22Rv1 (cell line): ENCODE measurements at regions not wholly inside any gene's neighbourhood (a gene's known extent, or its start where the extent isn't known, plus 50 kb on each side); places are given as distances from the start of the nearest gene placed in this dataset.

Experiments
- H3K27ac ChIP-seq: fragments of 450-650 bp; 2 replicates; pipeline ENCODE4 v1.5.1; 2017
- ZFX ChIP-seq: fragments of 450-650 bp; IDR thresholded peaks from 2 replicates; pipeline ENCODE4 v1.6.1; 2017; ENCODE audit warnings: antibody characterized with exemption, borderline replicate concordance
- TF ChIP-seq, protein P1 (sequence below): fragments of 450-650 bp; IDR thresholded peaks from 2 replicates; pipeline ENCODE4 v1.5.1; 2017; ENCODE audit warnings: mild to moderate bottlenecking

DNA sequence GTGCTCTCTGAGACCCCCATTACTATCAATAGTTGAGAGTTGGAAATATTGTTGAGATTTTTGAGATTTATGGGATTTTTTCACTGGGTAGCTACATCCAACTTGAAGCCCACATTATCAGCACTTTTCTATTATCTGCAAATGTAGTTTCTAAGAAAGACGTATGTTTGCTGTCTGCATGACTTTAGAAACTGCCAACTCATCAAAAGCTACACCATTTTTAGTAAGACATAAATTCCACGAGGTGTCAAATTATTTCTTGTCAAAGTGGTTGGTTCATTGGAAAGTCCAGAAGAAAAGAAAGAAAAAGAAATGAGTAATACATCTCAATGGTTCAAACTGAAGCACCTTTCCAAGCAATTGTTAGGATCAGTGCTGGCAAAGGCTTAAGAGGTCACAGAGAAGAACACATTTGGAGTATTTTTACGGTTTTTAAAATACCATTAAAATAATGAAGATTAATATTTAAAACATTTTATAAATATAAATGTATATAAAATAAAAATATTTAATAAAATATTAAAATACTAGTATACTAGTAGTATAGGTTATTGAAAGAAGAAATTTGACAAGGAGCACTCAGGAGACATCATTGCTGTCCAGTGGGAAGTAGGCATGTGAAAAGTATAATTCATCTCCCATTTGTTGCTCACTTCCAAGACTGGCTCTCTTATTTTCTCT lies 463.5 kb downstream of the TAFA4 start:
- no peak overlapping the region for H3K27ac ChIP-seq
- TF ChIP-seq ZFX, result no peak
- TF ChIP-seq, protein P1, sequence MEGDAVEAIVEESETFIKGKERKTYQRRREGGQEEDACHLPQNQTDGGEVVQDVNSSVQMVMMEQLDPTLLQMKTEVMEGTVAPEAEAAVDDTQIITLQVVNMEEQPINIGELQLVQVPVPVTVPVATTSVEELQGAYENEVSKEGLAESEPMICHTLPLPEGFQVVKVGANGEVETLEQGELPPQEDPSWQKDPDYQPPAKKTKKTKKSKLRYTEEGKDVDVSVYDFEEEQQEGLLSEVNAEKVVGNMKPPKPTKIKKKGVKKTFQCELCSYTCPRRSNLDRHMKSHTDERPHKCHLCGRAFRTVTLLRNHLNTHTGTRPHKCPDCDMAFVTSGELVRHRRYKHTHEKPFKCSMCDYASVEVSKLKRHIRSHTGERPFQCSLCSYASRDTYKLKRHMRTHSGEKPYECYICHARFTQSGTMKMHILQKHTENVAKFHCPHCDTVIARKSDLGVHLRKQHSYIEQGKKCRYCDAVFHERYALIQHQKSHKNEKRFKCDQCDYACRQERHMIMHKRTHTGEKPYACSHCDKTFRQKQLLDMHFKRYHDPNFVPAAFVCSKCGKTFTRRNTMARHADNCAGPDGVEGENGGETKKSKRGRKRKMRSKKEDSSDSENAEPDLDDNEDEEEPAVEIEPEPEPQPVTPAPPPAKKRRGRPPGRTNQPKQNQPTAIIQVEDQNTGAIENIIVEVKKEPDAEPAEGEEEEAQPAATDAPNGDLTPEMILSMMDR, result no peak

DNA sequence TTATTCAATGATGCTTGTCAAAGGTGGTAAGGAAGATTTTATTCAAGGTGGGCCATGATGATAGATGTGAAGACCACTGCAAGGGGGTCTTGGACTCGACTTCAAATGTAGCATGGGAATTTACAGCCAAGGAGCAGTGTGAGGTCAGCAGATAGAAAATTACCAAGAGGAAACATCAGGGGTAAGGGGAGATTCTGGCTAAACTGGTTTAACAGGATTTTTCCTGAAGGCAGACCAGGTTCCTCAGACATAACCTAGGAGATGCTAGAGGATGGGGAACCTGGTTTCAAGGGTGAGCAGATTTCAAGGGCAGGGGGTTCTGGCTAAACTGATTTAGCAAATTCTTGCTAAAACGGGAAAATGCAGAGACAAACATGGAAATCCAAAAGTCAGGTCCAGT lies 464.9 kb downstream of the TAFA4 start:
- no peak overlapping the region for H3K27ac ChIP-seq
- no peak for TF ChIP-seq ZFX
- TF ChIP-seq, protein P1, result no peak

DNA sequence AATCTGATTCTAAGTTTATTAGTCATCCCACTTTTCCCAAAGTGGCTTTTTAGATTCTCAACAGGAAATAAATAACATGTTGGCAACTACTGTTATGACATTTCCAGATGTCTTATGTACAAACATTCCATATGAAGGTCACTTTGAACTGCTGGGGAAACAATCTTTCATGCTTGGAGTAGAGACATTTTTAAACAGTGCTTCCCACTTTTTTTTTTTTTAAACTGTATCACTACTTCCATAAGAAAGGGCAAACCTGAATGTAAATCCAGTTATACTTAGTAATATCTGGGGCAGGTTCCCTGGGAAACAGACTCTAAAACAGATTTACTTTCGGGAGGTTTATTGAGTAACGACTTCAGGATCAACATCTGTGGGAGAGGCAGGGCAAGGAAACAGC lies 473.8 kb downstream of the TAFA4 start:
- no peak for TF ChIP-seq ZFX
- TF ChIP-seq, protein P1, result no peak
- no peak overlapping the region for H3K27ac ChIP-seq

DNA sequence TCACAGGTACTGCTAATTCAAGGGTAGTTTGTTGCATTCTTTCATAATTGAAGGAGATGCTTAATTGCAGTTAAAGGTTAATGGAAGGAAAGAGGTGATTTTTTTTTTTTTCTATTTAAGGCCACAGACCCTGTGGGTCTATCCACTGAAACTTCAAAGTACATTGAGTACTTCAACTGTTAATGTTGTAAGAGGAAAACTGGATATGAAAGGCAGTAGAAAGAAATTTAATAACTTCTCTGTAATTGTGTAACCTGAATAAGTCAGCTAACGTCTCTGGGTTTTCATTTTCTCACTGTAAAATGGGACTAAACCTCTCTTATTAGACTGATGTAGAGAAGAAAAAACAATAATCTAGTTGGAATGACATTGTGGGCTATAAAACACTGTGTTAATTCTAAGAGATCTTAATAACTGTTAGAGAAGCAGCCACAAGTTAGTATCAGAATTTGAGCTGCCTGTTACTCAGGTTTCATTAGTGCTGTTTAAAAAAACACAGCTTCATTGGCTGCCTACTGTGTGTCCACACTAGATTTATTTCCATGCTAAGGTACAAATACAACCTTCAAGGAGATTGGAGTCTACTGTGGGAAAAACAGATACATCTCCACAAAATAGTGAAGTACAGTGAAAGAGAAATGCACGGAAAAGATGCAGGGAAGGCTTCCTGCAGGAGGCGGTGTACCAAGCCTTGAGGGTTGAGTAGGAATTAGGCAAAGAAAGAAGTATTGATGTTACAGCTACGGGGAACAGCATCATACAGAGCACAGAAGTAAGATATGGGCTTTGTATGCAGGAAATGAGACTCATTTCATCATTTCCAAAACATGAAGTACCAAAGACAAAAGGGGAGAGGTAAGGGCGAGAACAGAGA lies 483.6 kb downstream of the TAFA4 start:
- H3K27ac ChIP-seq, result no peak overlapping the region
- TF ChIP-seq, protein P1, result no peak
- no peak for TF ChIP-seq ZFX

DNA sequence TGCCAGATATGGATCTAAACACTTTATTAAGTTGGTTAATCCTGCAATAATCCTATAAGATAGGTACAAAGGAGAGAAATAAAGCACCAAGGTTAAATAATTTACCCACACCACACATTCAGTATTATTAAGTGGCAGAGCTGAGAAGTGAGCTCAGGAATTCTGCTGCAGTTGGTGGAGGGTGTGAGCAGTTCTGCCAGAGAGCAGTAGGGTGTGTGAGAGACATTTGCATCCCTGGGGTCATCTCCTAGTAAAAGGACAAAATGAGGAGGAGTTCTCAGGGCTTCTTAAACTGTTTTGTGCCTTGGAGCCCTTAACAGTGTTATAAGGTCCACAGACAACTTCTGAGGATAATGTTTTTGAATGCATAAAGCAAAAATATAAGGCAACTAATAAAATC lies 484.5 kb downstream of the TAFA4 start:
- H3K27ac ChIP-seq, result no peak overlapping the region

DNA sequence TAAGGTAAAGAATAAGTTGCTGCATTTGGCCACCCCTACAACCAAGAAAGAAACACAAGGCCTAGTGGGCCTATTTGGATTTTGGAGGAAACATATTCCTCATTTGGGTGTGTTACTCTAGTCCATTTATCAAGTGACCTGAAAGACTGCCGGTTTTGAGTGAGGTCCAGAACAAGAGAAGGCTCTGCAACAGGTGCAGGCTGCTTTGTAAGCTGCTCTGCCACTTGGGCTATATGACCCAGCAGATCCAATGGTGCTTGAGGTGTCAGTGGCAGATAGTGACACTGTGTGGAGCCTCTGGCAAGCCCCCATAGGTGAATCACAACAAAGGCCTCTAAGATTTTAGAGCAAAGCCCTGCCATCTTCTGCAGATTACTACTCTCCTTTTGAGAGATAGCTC lies 491.3 kb downstream of the TAFA4 start:
- no peak overlapping the region for H3K27ac ChIP-seq
- TF ChIP-seq, protein P1, result no peak
- no peak for TF ChIP-seq ZFX

More for the DNA sequence above, 484.5 kb downstream of the TAFA4 start:
- TF ChIP-seq, protein P1, result no peak
- no peak for TF ChIP-seq ZFX
